HG02763 (cell line): ENCODE measurements at regions not wholly inside any gene's neighbourhood (a gene's known extent, or its start where the extent isn't known, plus 50 kb on each side); places are given as distances from the start of the nearest gene placed in this dataset.
"Not testable (repeated sequence)": the region's sequence is repeated elsewhere in the genome, so short reads cannot be mapped to it uniquely, and the experiment has no call there.

Experiments used
- ATAC-seq: cut with Tn5 transposase; IDR thresholded peaks from one replicate; pipeline ENCODE4 v1.9.1; 2021; ENCODE audit warnings: mild to moderate bottlenecking, moderate library complexity; ENCODE audit not compliant: unreplicated experiment

DNA sequence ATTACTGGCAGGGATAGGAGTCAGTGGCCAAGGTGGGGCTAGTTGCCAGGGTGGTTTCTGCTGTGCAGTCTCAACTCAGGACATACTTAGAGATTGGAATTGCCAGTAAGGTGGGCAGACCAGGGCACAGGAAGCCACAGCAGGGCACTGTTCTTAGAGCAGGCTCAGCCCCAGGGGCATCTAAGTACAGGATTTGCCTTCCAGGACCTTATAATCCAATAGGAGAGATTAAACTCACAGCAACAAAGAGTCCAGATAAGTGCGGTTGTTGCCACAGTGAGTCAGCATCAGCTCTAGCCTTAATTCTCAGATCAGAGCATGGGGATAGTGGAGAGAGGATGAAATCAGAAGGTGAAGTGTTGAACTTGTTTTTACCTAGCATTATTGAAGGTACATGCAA lies 265.8 kb upstream of the TRPC7 start:
- ATAC-seq = no peak

GRCh38 chr5:136629125-136629792 lies 263.9 kb upstream of the TRPC7 start:
- no peak for ATAC-seq

DNA sequence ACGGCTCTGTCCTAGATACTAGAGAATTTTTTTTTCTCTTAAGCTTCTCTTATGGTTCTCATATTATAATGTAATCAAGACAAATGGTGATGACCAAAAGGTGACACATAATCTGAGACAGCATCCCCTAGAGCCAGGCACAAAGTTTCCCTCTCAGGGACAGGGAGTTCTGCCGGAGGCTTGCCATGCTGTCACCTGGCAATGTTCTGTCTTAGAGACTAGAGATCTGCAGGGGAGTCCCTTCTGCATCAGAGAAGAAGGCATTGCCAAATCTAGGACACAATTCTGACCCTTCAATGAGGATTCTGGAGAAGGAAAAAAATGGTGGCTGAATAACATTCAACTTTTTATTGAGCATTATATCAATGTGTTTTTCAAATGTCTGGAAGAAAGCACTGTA lies 261.2 kb upstream of the TRPC7 start:
- ATAC-seq = no peak

DNA sequence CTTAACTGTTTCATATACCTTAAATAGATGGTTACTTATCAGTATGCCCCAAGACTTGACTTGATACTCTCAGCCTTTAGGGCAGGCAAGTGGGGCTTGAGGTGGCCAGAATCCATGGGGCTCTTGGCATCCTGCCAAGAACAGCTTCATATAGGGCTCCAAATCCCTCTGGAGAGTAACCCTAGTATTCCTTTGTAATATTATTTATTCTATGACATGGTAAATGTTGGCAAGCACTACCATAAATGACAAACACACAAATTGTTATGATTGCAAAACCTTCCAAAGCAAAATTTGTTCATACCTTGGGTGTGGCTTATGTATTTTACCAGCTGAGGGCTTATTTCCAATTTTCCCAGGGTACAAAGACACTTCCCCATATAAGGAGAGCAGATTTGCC lies 257.4 kb upstream of the TRPC7 start:
- ATAC-seq = no peak

DNA sequence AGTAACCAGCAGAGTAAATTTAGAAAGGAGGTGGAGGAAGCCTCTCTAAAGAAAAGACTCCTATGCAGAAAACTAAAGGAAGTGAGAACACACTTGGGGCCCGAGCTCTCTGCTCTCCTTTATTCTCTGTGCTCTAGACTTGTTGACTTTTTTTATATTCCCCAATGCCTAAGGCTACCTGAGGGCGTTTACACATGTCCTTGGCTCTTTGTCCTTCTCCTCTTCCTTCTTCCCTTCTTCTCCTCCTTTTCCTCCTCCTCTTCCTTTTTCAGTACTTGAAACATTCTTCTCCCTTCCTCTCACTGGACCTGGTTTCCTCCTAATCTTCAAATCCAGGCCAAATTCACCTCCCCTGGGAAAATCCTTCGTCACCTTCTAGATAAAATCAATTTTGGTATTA lies 256.4 kb upstream of the TRPC7 start:
- ATAC-seq = no peak

- no peak for ATAC-seq
Measured at GRCh38 chr5:136620621-136621020, 255.3 kb upstream of the TRPC7 start.

DNA sequence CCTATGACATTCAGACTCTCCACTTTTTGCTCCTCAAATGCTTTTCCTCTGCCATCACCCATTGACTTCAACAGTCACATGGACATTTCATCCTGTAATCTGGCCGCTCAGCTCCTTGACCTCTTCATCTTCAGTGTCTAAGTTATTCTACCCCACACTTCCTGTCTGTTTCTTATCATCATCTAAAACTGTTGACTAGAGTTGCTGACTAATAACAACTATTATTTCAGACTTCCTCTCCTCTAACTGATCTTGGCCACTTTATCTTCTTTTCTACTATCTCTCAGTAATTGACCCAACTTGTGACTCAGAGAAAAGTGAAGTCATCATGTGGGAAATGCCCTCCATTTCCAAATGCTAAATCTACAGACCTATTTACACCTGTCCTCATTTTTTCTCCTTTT lies 254.7 kb upstream of the TRPC7 start:
- no peak for ATAC-seq

DNA sequence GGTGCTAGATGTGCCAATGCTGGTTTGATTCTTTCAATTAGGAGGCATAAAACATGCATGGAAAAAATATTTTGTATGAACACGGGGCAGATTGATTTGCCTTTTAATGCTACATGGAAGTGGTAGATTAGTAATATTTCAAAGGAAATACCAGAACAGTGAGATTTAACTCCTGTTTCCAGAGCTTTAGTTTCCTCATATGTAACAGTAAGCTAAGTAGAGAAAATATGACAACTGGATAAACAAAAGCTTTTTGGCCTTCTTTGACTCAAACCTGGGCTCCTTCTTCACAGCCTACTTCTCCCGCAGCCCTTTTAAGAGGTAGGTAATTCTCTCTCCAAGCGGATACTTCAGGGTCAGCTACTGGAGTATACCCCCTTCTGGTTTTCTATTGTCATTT lies 254.2 kb upstream of the TRPC7 start:
- ATAC-seq = no peak

DNA sequence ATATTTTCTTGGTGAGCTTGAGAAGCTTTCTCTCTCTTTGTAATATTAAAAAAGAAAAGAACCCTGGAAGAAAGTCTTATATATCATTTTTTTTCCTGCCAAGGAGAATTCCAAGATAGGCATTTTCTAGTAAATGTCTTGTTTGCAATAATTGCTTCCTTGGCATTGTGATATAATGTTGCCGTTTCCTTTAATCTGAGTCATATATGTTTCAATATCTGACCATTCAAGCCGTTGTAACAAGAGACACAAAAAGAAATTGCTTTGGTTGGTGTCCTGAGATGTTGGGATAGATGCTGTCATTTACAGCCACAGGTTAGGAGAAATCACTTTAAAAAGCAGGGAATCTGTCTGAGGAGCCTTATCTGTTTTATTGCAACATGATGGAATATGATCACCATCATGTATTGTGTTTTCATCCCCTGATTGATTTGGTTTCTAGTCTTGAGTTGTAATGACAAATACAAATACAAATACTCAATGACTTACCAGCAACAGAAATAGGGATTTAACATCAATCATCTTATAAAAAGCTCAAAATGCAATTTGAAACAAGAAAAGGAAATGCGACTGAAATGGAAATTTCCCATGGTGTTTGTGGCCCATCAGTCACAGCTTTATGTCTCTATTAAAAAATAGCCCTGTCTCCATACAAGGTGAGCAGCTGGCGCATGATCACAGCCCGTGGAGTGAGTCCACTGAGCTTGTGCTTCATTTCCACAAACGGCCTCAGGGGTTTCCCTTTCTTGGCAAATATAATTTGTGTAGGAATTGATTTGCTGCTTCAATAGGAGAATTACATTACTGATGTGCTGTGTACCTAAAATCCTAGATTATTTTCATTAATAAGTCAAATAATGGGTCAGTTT lies 250.1 kb upstream of the TRPC7 start:
- ATAC-seq = no peak

DNA sequence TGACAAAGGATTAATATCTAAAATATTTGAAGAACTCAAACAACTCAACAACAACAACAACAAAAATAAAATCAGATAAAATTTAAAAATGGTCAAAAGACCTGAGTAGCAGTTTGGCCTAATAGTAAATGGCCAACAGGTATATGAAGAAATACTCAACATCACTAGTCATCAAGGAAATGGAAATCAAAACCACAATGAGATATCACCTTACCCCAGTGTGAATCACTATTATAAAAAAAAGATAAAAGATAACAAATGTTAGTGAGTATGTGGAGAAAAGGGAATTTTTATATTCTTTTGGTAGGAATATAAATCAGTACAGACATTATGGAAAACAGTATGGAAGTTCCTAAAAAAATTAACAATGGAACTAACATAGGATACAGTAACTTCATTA lies 247.9 kb upstream of the TRPC7 start:
- no peak for ATAC-seq

DNA sequence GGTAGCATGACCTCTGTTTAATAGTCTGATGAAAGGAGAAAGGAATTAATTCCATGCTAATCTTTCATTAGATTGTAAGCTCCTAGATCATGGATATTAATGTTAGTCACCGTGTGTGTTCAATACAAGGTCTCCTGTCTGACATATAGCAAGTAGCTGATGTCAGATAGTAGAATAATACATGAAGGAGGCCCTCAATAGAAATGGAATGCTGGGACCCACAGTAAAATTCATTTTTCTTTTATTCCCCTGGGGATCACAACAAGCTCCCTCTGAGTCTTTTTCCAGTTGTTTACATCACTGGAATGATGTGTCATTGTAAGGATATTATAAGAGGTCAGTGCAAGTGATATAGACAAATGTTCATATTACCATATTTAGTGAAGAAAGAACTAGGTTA lies 240.3 kb upstream of the TRPC7 start:
- no peak for ATAC-seq

DNA sequence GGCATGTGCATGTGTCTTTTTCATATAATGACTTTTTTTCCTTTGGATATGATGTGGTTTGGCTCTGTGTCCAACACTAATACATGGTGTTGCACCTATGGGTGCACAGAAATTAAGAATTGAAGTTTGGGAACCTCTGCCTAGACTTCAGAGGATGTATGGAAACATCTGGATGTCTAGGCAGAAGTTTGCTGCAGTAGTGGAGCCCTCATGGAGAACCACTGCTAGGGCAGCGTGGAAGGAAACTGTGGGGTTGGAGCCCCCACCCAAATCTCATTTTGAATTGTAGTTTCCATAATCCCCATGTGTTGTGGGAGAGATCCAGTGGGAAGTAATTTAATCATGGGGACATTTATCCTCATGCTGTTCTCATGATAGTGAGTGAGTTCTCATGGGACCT lies 235.0 kb upstream of the TRPC7 start:
- no peak for ATAC-seq

- ATAC-seq = no peak
Measured at GRCh38 chr5:136598802-136599404, 233.6 kb upstream of the TRPC7 start.

- no peak for ATAC-seq
Measured at GRCh38 chr5:136594416-136594815, 229.1 kb upstream of the TRPC7 start.

DNA sequence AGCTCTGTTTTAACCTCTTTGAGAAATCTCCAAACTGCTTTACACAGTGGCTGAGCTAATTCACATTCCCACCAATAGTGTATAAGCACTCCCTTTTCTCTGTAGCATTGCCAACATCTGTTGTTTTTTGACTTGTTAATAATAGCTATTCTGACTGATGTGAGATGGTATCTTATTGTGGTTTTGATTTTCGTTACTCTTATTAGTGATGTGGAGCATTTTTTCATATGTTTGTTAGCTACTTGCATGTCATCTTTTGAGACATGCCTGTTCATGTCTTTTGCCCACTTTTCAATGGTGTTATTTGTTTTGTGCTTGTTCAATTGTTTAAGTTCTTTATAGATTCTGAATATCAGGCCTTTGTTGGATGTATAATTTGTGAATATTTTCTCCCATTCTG lies 225.2 kb upstream of the TRPC7 start:
- ATAC-seq = no peak

DNA sequence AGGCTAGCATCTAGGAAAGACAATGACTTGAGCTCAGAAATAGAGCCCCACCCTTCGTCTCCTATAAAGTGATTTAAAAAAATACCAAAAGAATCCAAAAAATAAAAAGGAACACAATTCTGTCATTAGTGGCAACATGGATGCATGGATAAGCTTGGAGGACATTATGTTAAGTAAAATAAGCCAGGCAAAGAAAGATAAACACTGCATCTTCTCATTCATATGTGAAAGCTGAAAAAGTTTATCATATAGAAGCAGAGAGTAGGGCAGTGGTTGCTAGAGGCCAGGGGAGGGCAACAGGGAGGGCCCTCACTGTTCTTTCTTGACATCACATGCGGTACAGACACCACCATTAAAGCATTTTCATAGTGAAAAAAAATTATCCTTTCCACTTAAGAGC lies 220.9 kb upstream of the TRPC7 start:
- ATAC-seq = no peak

GRCh38 chr5:136584474-136584873 lies 219.1 kb upstream of the TRPC7 start:
- no peak for ATAC-seq

DNA sequence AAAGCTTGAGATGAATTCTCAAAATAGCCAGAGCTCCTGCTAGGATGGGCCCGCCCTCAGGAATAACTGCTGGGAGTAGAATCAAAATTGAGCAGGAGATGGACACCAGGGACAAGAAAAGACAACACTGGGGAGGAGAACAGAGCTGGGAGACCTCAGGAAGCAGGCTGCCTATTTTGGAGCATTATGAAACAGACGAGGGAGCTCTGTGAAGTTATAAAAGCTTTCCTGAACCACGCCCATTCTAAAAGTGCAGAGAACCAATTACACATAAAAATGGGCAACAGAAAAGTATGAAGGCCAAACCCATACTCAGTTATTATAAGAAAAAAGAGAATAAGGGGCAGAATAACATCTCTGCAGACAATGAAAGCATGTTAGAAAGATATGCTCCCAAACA lies 213.9 kb upstream of the TRPC7 start:
- no peak for ATAC-seq

- ATAC-seq = not testable (repeated sequence)
Measured at GRCh38 chr5:136569875-136570274, 204.5 kb upstream of the TRPC7 start.

GRCh38 chr5:136565457-136565856 lies 200.1 kb upstream of the TRPC7 start:
- not testable (repeated sequence) for ATAC-seq

GRCh38 chr5:136565050-136565449 lies 199.7 kb upstream of the TRPC7 start:
- ATAC-seq = not testable (repeated sequence)

- ATAC-seq = not testable (repeated sequence)
Measured at GRCh38 chr5:136564431-136564830, 199.1 kb upstream of the TRPC7 start.
